GM12873 (cell line): ENCODE measurements at regions not wholly inside any gene's neighbourhood (a gene's known extent, or its start where the extent isn't known, plus 50 kb on each side); places are given as distances from the start of the nearest gene placed in this dataset.

ENCODE experiments used
- TF ChIP-seq, protein P1 (sequence below): IDR thresholded peaks from 2 replicates; pipeline ENCODE4 v1.5.1; 2012; ENCODE audit warnings: low read depth, mild to moderate bottlenecking, moderate library complexity, low read length, control low read depth; ENCODE audit not compliant: insufficient read depth; ENCODE audit errors: missing control alignments

DNA sequence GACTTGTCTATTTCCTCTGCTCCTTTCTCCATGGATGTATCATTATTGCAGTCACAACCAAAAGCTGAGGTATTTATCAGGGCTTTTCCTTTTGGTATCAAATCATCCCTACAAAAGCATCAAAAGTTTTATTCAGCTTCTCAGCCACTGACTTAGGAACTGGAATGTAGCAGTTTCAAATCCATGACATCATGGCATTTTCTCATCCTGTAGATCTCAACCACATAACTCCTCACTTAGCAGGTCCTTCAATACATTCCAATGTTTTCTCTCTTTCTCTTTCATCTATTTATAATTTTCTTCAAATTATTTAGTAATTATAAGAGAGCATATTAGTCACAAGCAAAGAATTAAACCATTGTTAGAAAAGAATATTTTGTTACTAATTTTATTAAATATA, 537.4 kb upstream of the SORCS1 start:
- TF ChIP-seq, protein P1, sequence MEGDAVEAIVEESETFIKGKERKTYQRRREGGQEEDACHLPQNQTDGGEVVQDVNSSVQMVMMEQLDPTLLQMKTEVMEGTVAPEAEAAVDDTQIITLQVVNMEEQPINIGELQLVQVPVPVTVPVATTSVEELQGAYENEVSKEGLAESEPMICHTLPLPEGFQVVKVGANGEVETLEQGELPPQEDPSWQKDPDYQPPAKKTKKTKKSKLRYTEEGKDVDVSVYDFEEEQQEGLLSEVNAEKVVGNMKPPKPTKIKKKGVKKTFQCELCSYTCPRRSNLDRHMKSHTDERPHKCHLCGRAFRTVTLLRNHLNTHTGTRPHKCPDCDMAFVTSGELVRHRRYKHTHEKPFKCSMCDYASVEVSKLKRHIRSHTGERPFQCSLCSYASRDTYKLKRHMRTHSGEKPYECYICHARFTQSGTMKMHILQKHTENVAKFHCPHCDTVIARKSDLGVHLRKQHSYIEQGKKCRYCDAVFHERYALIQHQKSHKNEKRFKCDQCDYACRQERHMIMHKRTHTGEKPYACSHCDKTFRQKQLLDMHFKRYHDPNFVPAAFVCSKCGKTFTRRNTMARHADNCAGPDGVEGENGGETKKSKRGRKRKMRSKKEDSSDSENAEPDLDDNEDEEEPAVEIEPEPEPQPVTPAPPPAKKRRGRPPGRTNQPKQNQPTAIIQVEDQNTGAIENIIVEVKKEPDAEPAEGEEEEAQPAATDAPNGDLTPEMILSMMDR = no peak

DNA sequence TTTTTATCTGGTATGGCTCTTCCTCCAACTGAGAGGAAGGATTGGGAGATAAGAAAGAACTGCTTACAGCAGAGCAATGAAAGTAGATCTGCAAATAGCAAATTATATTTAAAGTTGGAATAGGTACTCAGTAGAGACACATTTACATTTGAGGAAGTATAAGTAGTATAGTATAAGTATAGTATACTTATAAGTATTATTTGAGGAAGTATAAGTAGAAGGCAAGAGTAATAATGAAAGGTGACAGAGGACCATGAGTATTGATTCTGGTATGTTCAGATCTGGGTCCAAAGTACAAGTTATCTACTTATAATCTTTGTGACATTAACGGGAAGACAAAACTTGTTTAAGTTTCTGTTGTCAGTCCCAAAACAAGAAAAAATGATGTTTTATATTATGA, 527.6 kb upstream of the SORCS1 start:
- TF ChIP-seq, protein P1 = no peak

GRCh38 chr10:107689323-107689722, 524.8 kb upstream of the SORCS1 start:
- TF ChIP-seq, protein P1 = no peak

GRCh38 chr10:107687701-107688100, 523.2 kb upstream of the SORCS1 start:
- TF ChIP-seq, protein P1 = no peak

GRCh38 chr10:107686095-107686494, 521.6 kb upstream of the SORCS1 start:
- TF ChIP-seq, protein P1 = no peak

GRCh38 chr10:107671960-107672359, 507.5 kb upstream of the SORCS1 start:
- TF ChIP-seq, protein P1 = no peak

- TF ChIP-seq, protein P1 = no peak
These were observed 501.7 kb upstream of the SORCS1 start for GRCh38 chr10:107666214-107666613.
